ENCODE measurements at regions not wholly inside any gene's neighbourhood (a gene's known extent, or its start where the extent isn't known, plus 50 kb on each side); places are given as distances from the start of the nearest gene placed in this dataset.
"Not testable (repeated sequence)": the region's sequence is repeated elsewhere in the genome, so short reads cannot be mapped to it uniquely, and the experiment has no call there.

DNA sequence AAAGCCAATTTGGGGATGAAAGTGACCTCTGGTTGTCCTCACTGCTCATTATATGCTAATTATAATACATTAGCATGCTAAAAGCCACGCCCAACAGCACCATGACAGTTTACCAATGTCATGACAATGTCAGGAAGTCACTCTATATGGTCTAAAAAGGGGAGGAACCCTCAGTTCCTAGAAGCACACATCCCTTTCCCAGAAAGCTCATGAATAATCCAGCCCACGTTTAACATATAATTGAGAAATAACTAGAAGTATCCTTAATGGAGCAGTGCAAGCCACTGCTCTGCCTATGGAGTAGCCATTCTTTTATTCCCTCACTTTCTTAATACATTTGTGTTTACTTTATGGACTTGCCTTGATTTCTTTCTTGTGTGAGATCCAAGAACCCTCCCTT is 215.3 kb downstream of the SPIN4 start:
- TF ChIP-seq ZNF274 (IDR thresholded peaks at IDR 0.05; ENCODE audit: borderline replicate concordance, extremely low read depth, low read length); POLR2A (IDR thresholded peaks at IDR 0.05; ENCODE audit: control extremely low read depth in 1 of 2, low read depth in 2 of 2, low read length in 2 of 2); SP4 (IDR thresholded peaks at IDR 0.05; ENCODE audit: low read length); HDAC2 (IDR thresholded peaks at IDR 0.05; ENCODE audit: borderline replicate concordance in 1 of 2, low read depth in 2 of 2, low read length in 2 of 2); EP300 (IDR thresholded peaks at IDR 0.05; ENCODE audit: borderline replicate concordance in 1 of 2, low read depth in 2 of 2, low read length in 2 of 2); EZH2 (IDR thresholded peaks at IDR 0.05; ENCODE audit: low read depth, low read length, severe bottlenecking); MAFK (IDR thresholded peaks at IDR 0.05; ENCODE audit: low read depth, low read length); BCL11A (IDR thresholded peaks at IDR 0.05; ENCODE audit: low read depth in 2 of 2, low read length in 2 of 2): not testable (repeated sequence)
- TF ChIP-seq, protein P1, sequence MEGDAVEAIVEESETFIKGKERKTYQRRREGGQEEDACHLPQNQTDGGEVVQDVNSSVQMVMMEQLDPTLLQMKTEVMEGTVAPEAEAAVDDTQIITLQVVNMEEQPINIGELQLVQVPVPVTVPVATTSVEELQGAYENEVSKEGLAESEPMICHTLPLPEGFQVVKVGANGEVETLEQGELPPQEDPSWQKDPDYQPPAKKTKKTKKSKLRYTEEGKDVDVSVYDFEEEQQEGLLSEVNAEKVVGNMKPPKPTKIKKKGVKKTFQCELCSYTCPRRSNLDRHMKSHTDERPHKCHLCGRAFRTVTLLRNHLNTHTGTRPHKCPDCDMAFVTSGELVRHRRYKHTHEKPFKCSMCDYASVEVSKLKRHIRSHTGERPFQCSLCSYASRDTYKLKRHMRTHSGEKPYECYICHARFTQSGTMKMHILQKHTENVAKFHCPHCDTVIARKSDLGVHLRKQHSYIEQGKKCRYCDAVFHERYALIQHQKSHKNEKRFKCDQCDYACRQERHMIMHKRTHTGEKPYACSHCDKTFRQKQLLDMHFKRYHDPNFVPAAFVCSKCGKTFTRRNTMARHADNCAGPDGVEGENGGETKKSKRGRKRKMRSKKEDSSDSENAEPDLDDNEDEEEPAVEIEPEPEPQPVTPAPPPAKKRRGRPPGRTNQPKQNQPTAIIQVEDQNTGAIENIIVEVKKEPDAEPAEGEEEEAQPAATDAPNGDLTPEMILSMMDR (IDR thresholded peaks at IDR 0.05; ENCODE audit: control extremely low read depth in 1 of 3, insufficient read depth in 1 of 3, low read depth in 1 of 3, low read length in 3 of 3) = not testable (repeated sequence)
- TF ChIP-seq, protein P2, sequence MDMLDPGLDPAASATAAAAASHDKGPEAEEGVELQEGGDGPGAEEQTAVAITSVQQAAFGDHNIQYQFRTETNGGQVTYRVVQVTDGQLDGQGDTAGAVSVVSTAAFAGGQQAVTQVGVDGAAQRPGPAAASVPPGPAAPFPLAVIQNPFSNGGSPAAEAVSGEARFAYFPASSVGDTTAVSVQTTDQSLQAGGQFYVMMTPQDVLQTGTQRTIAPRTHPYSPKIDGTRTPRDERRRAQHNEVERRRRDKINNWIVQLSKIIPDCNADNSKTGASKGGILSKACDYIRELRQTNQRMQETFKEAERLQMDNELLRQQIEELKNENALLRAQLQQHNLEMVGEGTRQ (IDR thresholded peaks at IDR 0.05; ENCODE audit: low read length) = not testable (repeated sequence)

Data from H1 (cell line).